Tibial nerve (tissue), 4 donors: ENCODE measurements at regions not wholly inside any gene's neighbourhood (a gene's known extent, or its start where the extent isn't known, plus 50 kb on each side); places are given as distances from the start of the nearest gene placed in this dataset.

Source experiments
- DNase-seq, 2 donors: peaks; one replicate each; pipeline ENCODE4 v3.0.0-alpha.2; 2019; ENCODE audit warnings: low spot score in 2 of 2
- H3K27ac ChIP-seq, 4 donors: fragments of 200-600 bp; sonication (generic) in 3 of 4; one replicate each; pipeline ENCODE4 v1.5.1; 2017 to 2019; ENCODE audit warnings: mild to moderate bottlenecking in 1 of 4
- H3K27me3 ChIP-seq, 2 donors: fragments of 200-600 bp; sonication (generic) in 1 of 2; one replicate each; pipeline versions ENCODE4 v1.5.1 to v1.6.0; 2017 to 2019
- H3K36me3 ChIP-seq, 3 donors: fragments of 200-600 bp; sonication (generic); one replicate each; pipeline ENCODE4 v1.5.1; 2018 to 2019
- H3K4me1 ChIP-seq, 4 donors: fragments of 200-600 bp; sonication (generic) in 3 of 4; one replicate each; pipeline ENCODE4 v1.5.1; 2017 to 2019
- H3K4me3 ChIP-seq, 4 donors: fragments of 200-600 bp; sonication (generic) in 3 of 4; one replicate each; pipeline ENCODE4 v1.5.1; 2017 to 2019; ENCODE audit warnings: mild to moderate bottlenecking in 1 of 4, moderate library complexity in 1 of 4
- H3K9me3 ChIP-seq, 4 donors: fragments of 200-600 bp; sonication (generic) in 3 of 4; one replicate each; pipeline ENCODE4 v1.5.1; 2017 to 2019
- CTCF ChIP-seq, 5 experiments: fragments of 200-600 bp in 3 of 5; fragments of 450-650 bp in 2 of 5; sonication (generic) in 3 of 5; IDR thresholded peaks; one replicate each; pipeline ENCODE4 v1.5.1; 2016 to 2019; ENCODE audit warnings: antibody characterized with exemption in 5 of 5, mild to moderate bottlenecking in 3 of 5, moderate library complexity in 2 of 5
- EP300 ChIP-seq, 2 donors: sonication (generic); formaldehyde crosslinking; IDR thresholded peaks; one replicate each; pipeline ENCODE4 v1.6.1; 2017; ENCODE audit warnings: antibody characterized with exemption in 2 of 2, mild to moderate bottlenecking in 1 of 2
- POLR2A ChIP-seq, 2 donors: fragments of 450-650 bp; IDR thresholded peaks; one replicate each; pipeline ENCODE4 v1.6.1; 2017; ENCODE audit warnings: antibody characterized with exemption in 2 of 2, mild to moderate bottlenecking in 2 of 2, moderate library complexity in 2 of 2
- WGBS, 2 donors: methylation state at CpG; one replicate each; pipeline ENCODE4 v1.1.5; 2018; 5-methylcytosine and 5-hydroxymethylcytosine counted together

- Histone ChIP-seq H3K4me3 (no peak overlapping the region), H3K36me3 (no peaks in the 10 kb centered on the region), H3K4me1 (peaks cover 0 to 29% (median 11%) of the 10 kb centered on the region in 4 donors), H3K9me3 (no peaks in the 10 kb centered on the region), H3K27me3 (no peaks in the 10 kb centered on the region), H3K27ac (no peak overlapping the region)
- 88 to 90% methylated on average over 3 of the region's 3 CpGs for WGBS, 2 donors
- TF ChIP-seq CTCF (IDR thresholded peaks at IDR 0.05) (no peak), EP300 (IDR thresholded peaks at IDR 0.05) (no peak), POLR2A (IDR thresholded peaks at IDR 0.05) (no peak)
- DNase-seq, result no peak
These were observed 180.0 kb downstream of the SPATA31D1 start for GRCh38 chr9:82168585-82168984.

- Histone ChIP-seq H3K4me3 (no peak overlapping the region), H3K4me1 (peaks cover 0 to 29% (median 11%) of the 10 kb centered on the region in 4 donors), H3K36me3 (no peaks in the 10 kb centered on the region), H3K9me3 (peaks cover 0 to 6% (median 0%) of the 10 kb centered on the region in 4 donors), H3K27me3 (no peaks in the 10 kb centered on the region), H3K27ac (peak overlapping the region in 1 of 4 donors; percentile 38)
- TF ChIP-seq CTCF (IDR thresholded peaks at IDR 0.05) (no peak), POLR2A (IDR thresholded peaks at IDR 0.05) (no peak), EP300 (IDR thresholded peaks at IDR 0.05) (no peak)
- 21 to 31% methylated on average over 3 of the region's 3 CpGs for WGBS, 2 donors
- no peak for DNase-seq
These were observed 182.3 kb downstream of the SPATA31D1 start for GRCh38 chr9:82170866-82171265.

GRCh38 chr9:82171271-82171670 lies 182.7 kb downstream of the SPATA31D1 start:
- no peak for DNase-seq
- H3K4me3 ChIP-seq, result no peak overlapping the region
- TF ChIP-seq CTCF (IDR thresholded peaks at IDR 0.05), result no peak
- WGBS, 2 donors, result 81 to 86% methylated on average over 3 of the region's 3 CpGs
- no peak overlapping the region for H3K27ac ChIP-seq
- no peaks in the 10 kb centered on the region for H3K36me3 ChIP-seq
- H3K27me3 ChIP-seq, result no peaks in the 10 kb centered on the region
- H3K4me1 ChIP-seq, result peaks cover 0 to 29% (median 11%) of the 10 kb centered on the region in 4 donors
- peaks cover 0 to 10% (median 0%) of the 10 kb centered on the region in 4 donors for H3K9me3 ChIP-seq

GRCh38 chr9:82180711-82181110 lies 192.1 kb downstream of the SPATA31D1 start:
- peaks cover 0 to 13% (median 0%) of the 10 kb centered on the region in 4 donors for H3K9me3 ChIP-seq
- no peaks in the 10 kb centered on the region for H3K4me1 ChIP-seq
- no peak for DNase-seq
- TF ChIP-seq CTCF (IDR thresholded peaks at IDR 0.05) (no peak), EP300 (IDR thresholded peaks at IDR 0.05) (no peak), POLR2A (IDR thresholded peaks at IDR 0.05) (no peak)
- WGBS, 2 donors, result 94 to 95% methylated on average over 1 of the region's 1 CpG
- H3K27me3 ChIP-seq, result no peaks in the 10 kb centered on the region
- no peak overlapping the region for H3K4me3 ChIP-seq
- H3K36me3 ChIP-seq, result no peaks in the 10 kb centered on the region
- H3K27ac ChIP-seq, result no peak overlapping the region

- Histone ChIP-seq H3K4me3 (no peak overlapping the region), H3K27me3 (no peaks in the 10 kb centered on the region), H3K36me3 (no peaks in the 10 kb centered on the region), H3K27ac (no peak overlapping the region), H3K4me1 (no peaks in the 10 kb centered on the region), H3K9me3 (no peaks in the 10 kb centered on the region)
- TF ChIP-seq EP300 (IDR thresholded peaks at IDR 0.05) (no peak), POLR2A (IDR thresholded peaks at IDR 0.05) (no peak), CTCF (IDR thresholded peaks at IDR 0.05) (no peak)
- DNase-seq, result no peak
These were observed 194.7 kb downstream of the SPATA31D1 start for GRCh38 chr9:82183181-82183860.
